Bronchial epithelial cell (primary cell): ENCODE measurements at regions not wholly inside any gene's neighbourhood (a gene's known extent, or its start where the extent isn't known, plus 50 kb on each side); places are given as distances from the start of the nearest gene placed in this dataset.

Experiments used
- DNase-seq: peaks from one replicate; pipeline ENCODE4 v3.0.0-alpha.2; 2010; ENCODE audit warnings: low read depth
- FAIRE-seq: peaks from 2 replicates; lab custom pipeline; 2011; peaks lifted over from hg19 to GRCh38; lab: Jason Lieb, UNC
- H3K27me3 ChIP-seq: 2 replicates; pipeline ENCODE4 v1.5.1; 2011; ENCODE audit warnings: low read length; ENCODE audit not compliant: control insufficient read depth, insufficient read depth
- H3K36me3 ChIP-seq: 2 replicates; pipeline ENCODE4 v1.5.1; 2011; ENCODE audit warnings: low read length; ENCODE audit not compliant: control insufficient read depth, insufficient read depth
- H3K4me3 ChIP-seq: 2 replicates; pipeline ENCODE4 v1.5.1; 2011; ENCODE audit warnings: mild to moderate bottlenecking, low read depth, low read length, control low read depth
- CTCF ChIP-seq: IDR thresholded peaks from 2 replicates; pipeline ENCODE4 v1.5.1; 2011; ENCODE audit warnings: mild to moderate bottlenecking, moderate library complexity, low read length, control low read depth, inconsistent platforms; ENCODE audit not compliant: insufficient read depth, severe bottlenecking

DNA sequence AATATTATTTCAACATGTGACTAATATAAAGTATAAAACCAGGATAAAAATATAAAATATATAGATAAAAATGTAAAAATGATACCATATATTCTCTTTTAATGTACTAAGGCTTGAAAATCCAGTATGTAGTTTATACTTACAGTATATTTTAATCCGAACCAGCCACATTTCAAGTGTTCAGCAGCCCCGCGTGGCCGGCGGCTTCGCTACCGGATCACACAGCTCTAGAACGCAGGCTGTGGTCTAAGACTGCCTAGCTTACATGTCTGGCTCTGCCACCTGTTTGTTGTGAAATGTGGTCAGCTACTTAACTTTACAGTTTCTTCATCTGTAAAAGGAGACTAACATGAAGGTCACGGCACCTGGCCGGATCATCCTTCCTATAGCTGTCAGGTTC is 189.7 kb upstream of the TBX3 start:
- no peak overlapping the region for H3K4me3 ChIP-seq
- no peak for FAIRE-seq

DNA sequence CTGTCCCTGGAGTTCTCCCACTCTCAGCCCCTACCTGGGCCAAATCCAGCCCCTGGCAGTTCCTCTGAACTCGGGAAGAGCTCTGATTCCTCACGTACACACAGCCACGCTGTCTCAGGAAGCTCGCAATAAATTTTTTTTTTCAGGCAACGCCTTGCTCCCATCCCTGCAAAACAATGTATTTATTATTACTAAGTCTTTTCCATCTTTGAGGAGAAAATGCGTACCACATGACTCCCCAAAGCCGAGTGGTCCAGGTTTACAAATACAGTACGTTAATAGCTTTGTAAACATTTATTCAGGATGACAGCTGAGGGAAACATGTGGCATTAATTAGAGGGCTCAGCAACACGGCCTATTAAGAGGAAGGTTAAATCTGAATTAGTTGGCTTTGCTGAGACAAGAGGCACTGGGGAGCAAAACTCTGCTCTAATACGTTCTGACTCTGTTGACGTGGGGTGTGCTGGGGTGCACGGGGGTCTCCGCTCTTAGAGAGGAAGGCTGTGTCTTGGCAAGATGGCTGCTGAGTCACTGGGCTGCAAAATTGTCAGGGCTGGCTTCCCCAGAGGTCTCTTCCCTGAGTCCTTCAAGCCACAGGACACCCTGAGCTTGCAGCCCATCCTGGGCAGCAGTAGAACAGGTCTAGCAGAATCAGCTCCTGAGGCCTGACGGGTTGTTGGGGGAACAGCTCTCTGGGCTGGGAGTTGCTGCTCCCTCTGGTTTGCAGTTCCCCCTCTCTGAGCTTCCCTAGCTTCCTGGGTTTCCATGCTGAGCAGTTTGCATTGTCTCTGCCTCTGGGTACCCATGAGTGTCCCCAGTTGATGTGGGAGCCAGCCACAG is 185.2 kb upstream of the TBX3 start:
- Histone ChIP-seq H3K36me3 (no peaks in the 10 kb centered on the region), H3K4me3 (no peak overlapping the region), H3K27me3 (no peaks in the 10 kb centered on the region)
- DNase-seq = no peak
- FAIRE-seq = no peak
- TF ChIP-seq CTCF = no peak

More for the DNA sequence above, 189.7 kb upstream of the TBX3 start:
- TF ChIP-seq CTCF = no peak
- Histone ChIP-seq H3K27me3 (no peaks in the 10 kb centered on the region), H3K36me3 (no peaks in the 10 kb centered on the region)
- DNase-seq = no peak

DNA sequence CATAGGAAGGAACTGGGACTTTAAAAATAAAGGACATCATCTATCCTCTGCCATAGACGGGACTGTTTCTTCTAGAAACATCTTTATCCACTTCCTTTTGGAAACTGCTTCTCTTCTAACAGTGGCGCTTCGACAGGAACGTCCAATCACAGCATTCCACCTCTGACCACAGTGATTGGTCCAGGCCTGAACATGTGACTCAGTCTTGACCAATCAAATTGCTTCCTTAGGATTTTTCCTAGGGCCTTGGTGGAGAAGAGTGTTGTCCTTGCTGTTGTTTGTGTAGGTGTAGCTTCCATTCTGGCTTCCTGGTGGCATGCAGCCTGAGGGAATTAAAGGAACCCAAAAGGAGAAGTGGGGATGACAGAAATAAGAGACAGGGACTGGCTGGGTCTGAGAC is 182.4 kb upstream of the TBX3 start:
- DNase-seq = no peak

GRCh38 chr12:114864837-114865551 is 181.0 kb upstream of the TBX3 start:
- no peak for TF ChIP-seq CTCF
- Histone ChIP-seq H3K36me3 (no peaks in the 10 kb centered on the region), H3K27me3 (no peaks in the 10 kb centered on the region), H3K4me3 (no peak overlapping the region)
- DNase-seq (no peak), FAIRE-seq (no peak)

More for the DNA sequence above, 182.4 kb upstream of the TBX3 start:
- no peak for TF ChIP-seq CTCF
- no peaks in the 10 kb centered on the region for H3K36me3 ChIP-seq
- FAIRE-seq = no peak
- no peaks in the 10 kb centered on the region for H3K27me3 ChIP-seq
- H3K4me3 ChIP-seq = no peak overlapping the region

- FAIRE-seq = no peak
- no peak for DNase-seq
- TF ChIP-seq CTCF = no peak
- no peaks in the 10 kb centered on the region for H3K36me3 ChIP-seq
- H3K27me3 ChIP-seq = no peaks in the 10 kb centered on the region
- no peak overlapping the region for H3K4me3 ChIP-seq
Observed at GRCh38 chr12:114863911-114864310, 179.9 kb upstream of the TBX3 start.
